ENCODE measurements at regions not wholly inside any gene's neighbourhood (a gene's known extent, or its start where the extent isn't known, plus 50 kb on each side); places are given as distances from the start of the nearest gene placed in this dataset.

GRCh38 chr4:112859456-112860184, 189.8 kb upstream of the ANK2 start:
- no peak overlapping the region for H3K4me3 ChIP-seq (ENCODE audit: low read depth, low read length)
- peaks cover 14% of the 10 kb centered on the region for H3K4me1 ChIP-seq (ENCODE audit: control insufficient read depth, insufficient read depth, low read length, unreplicated experiment)
- no peak overlapping the region for H3K27ac ChIP-seq (ENCODE audit: low read depth, low read length)

DNA sequence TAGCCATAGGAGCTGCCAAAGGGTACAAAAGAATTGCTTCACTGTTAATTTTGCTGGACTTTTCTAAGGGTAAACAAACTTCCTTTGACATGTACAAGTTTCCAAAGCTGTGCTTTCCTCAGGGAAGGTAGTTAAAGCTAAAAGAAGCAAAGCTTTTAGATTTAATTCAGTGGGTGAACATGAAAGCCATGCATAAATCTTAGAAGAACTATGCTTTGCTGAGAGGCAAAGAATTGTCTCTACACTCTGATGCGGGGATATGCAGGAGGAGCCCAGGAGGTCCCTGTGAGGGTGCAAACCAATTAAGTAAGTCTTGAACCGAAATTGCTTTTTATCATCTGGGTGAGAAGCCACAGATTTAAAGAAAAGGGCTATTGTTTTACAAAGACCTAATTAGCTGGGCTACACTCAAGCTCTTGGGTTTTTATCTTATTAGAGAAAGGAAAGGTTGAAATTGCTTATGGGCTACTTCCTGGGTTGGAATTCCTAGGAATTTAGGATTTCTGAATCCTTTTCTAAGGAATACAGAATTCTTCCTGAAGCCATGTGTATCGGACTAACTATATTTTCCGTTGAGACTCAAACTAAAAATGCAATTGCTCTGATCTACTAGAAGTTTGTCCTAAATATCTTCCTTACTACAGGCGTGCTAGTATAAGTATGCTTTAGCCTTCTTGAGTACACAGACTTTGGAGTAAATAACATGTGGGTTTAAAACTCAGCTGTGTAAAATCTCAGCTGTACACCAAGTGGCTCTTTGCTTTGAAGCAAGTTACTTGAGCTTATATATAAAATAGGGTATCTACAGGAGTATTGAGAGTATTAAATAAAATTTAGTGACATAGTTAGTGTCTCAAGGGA, 188.4 kb upstream of the ANK2 start:
- H3K36me3 ChIP-seq (ENCODE audit: insufficient read depth, low read length), result no peaks in the 10 kb centered on the region
- no peaks in the 10 kb centered on the region for H3K27me3 ChIP-seq (ENCODE audit: insufficient read depth, low read length)
- peaks cover 14% of the 10 kb centered on the region for H3K4me1 ChIP-seq (ENCODE audit: control insufficient read depth, insufficient read depth, low read length, unreplicated experiment)
- H2AFZ ChIP-seq (ENCODE audit: low read length, unreplicated experiment), result no peak overlapping the region
- no peak overlapping the region for H3K27ac ChIP-seq (ENCODE audit: low read depth, low read length)
- no peak overlapping the region for H3K4me3 ChIP-seq (ENCODE audit: low read depth, low read length)
- H3K79me2 ChIP-seq (ENCODE audit: control insufficient read depth, insufficient read depth, low read length, unreplicated experiment), result no peaks in the 10 kb centered on the region

More at GRCh38 chr4:112859456-112860184, 189.8 kb upstream of the ANK2 start:
- Histone ChIP-seq H2AFZ (ENCODE audit: low read length, unreplicated experiment) (no peak overlapping the region), H3K27me3 (ENCODE audit: insufficient read depth, low read length) (no peaks in the 10 kb centered on the region), H3K79me2 (ENCODE audit: control insufficient read depth, insufficient read depth, low read length, unreplicated experiment) (no peaks in the 10 kb centered on the region), H3K36me3 (ENCODE audit: insufficient read depth, low read length) (no peaks in the 10 kb centered on the region)

DNA sequence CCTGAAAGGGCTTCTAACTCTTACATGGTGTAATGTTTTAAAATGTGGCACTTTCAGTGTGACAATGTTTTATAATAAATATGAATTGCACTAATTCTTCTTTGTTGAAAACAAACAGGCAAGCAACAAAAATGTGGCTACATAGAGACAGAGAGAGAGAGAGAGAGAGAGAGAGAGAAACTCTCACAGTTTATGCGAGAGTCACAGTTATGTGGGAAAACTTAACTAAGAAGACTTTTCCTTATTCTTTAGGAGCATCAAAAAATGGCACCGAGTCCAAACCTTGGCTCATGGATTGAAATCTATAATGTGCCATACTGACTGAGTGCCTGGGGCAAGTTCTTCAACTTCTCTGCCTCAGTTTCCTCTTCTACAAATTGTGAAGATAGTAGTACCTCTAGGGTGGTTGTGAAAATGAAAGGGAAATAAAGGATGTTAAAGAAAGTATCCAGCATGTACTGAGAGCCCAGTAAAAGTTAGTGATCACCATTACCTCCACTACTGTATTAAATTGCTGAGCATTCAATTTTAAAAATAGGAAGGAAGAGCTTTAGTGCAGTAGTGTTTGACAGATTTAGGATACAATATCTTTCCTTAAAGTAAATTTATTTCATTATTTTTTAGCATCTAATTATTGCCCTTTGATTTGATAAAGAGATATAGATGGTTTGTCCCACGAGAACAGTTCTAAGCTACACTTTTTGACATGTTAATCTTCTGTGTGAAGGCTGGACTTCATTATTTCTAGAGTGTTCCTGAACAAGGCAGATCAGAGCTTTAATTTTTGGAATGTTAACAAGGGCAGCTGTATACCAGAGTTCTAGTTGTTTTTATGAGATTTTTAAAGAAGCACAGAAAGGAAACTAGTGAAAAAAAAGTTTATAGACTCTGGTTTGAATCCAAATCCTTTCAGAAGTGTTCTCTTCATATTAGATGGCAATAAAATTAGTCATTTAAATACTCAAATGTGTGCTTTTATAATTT, 187.5 kb upstream of the ANK2 start:
- H3K79me2 ChIP-seq (ENCODE audit: control insufficient read depth, insufficient read depth, low read length, unreplicated experiment), result no peaks in the 10 kb centered on the region
- no peaks in the 10 kb centered on the region for H3K27me3 ChIP-seq (ENCODE audit: insufficient read depth, low read length)
- no peak overlapping the region for H3K27ac ChIP-seq (ENCODE audit: low read depth, low read length)
- H3K4me3 ChIP-seq (ENCODE audit: low read depth, low read length), result no peak overlapping the region
- peaks cover 10% of the 10 kb centered on the region for H3K4me1 ChIP-seq (ENCODE audit: control insufficient read depth, insufficient read depth, low read length, unreplicated experiment)
- peak overlapping the region; percentile 37 for H2AFZ ChIP-seq (ENCODE audit: low read length, unreplicated experiment)
- no peaks in the 10 kb centered on the region for H3K36me3 ChIP-seq (ENCODE audit: insufficient read depth, low read length)

DNA sequence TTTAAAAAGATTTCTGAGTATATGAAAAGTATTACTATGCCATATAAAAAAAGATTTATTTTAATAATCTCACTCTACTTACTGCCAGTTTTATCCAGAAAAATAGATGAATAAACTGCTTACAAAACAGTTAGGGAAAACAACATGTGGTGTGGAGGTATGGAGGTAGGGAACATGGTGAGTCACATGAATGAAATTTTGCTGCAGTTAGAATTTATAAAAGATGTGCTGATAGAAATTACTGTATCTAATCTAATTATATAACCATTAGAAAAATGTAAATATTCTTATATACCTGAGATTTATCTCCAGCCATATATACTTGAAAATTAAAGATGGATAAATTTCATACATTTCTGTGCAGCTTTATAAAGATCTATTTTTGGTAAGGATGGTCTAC, 184.0 kb upstream of the ANK2 start:
- Histone ChIP-seq H3K36me3 (ENCODE audit: insufficient read depth, low read length) (no peaks in the 10 kb centered on the region), H3K27ac (ENCODE audit: low read depth, low read length) (no peak overlapping the region), H3K27me3 (ENCODE audit: insufficient read depth, low read length) (no peaks in the 10 kb centered on the region), H3K4me1 (ENCODE audit: control insufficient read depth, insufficient read depth, low read length, unreplicated experiment) (no peaks in the 10 kb centered on the region), H3K4me3 (ENCODE audit: low read depth, low read length) (no peak overlapping the region), H3K79me2 (ENCODE audit: control insufficient read depth, insufficient read depth, low read length, unreplicated experiment) (no peaks in the 10 kb centered on the region), H2AFZ (ENCODE audit: low read length, unreplicated experiment) (no peak overlapping the region)

DNA sequence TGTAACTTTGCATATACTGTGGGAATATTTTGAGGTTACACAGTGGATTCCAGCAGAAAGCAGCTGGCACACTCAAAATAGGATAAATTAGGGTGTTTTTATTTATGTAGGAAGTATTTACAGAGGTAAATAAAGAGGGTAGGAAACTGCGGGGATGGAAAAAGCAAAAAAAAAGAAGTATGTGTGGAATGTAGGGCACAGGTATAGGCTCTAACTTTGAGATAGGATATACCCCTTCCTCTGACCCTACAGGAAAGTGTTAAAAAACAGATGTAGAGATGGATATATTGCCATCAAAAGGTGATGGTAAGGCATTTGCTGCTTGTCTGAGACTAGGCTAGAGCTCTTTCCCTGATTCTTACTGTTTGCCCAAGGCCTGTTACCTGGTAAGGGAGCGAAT, 173.1 kb upstream of the ANK2 start:
- Histone ChIP-seq H3K27me3 (ENCODE audit: insufficient read depth, low read length) (no peaks in the 10 kb centered on the region), H3K27ac (ENCODE audit: low read depth, low read length) (no peak overlapping the region), H3K4me3 (ENCODE audit: low read depth, low read length) (no peak overlapping the region), H3K36me3 (ENCODE audit: insufficient read depth, low read length) (no peaks in the 10 kb centered on the region), H2AFZ (ENCODE audit: low read length, unreplicated experiment) (no peak overlapping the region), H3K4me1 (ENCODE audit: control insufficient read depth, insufficient read depth, low read length, unreplicated experiment) (no peaks in the 10 kb centered on the region), H3K79me2 (ENCODE audit: control insufficient read depth, insufficient read depth, low read length, unreplicated experiment) (no peaks in the 10 kb centered on the region)

DNA sequence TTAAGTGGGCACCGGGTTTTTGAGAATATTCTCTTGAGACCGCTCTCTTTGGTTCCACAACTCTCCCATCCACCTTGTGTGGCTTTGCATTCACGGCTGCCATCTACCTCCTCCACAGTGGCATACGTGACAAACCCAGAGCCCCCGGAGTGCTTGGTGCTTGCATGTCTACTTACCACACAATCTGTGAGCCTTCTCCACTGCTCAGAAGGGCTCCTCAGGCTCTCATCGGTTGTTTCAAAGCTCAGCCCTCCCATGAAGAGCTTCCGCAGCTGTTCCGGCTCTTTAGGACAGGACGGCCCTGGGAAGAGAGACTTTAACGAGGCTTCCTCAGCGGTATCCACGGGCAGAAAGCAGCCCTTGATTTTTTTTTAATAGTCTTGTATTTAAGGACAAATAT, 167.6 kb upstream of the ANK2 start:
- Histone ChIP-seq H3K27me3 (ENCODE audit: insufficient read depth, low read length) (no peaks in the 10 kb centered on the region), H3K36me3 (ENCODE audit: insufficient read depth, low read length) (no peaks in the 10 kb centered on the region), H2AFZ (ENCODE audit: low read length, unreplicated experiment) (no peak overlapping the region), H3K79me2 (ENCODE audit: control insufficient read depth, insufficient read depth, low read length, unreplicated experiment) (no peaks in the 10 kb centered on the region), H3K4me1 (ENCODE audit: control insufficient read depth, insufficient read depth, low read length, unreplicated experiment) (no peaks in the 10 kb centered on the region), H3K4me3 (ENCODE audit: low read depth, low read length) (no peak overlapping the region), H3K27ac (ENCODE audit: low read depth, low read length) (no peak overlapping the region)

DNA sequence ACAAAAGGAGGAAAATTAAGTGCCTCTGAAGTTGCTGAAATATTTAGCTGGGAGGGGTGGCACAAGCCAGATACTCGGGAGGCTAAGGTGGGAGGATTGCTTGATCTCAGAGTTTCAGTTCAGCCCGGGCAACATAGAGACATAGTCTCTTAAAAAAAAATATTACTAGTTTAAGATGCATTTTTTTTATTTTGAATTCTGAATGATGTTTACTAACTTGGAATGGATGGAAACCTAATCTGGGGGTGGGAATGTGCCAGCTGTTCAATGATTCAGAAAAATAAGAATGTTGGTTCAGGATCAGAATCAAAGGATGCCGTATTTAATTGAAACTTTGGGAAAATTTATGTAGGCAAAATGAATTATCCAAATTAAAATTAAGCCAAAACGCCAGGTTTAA, 167.2 kb upstream of the ANK2 start:
- Histone ChIP-seq H3K4me1 (ENCODE audit: control insufficient read depth, insufficient read depth, low read length, unreplicated experiment) (no peaks in the 10 kb centered on the region), H2AFZ (ENCODE audit: low read length, unreplicated experiment) (no peak overlapping the region), H3K27ac (ENCODE audit: low read depth, low read length) (no peak overlapping the region), H3K36me3 (ENCODE audit: insufficient read depth, low read length) (no peaks in the 10 kb centered on the region), H3K27me3 (ENCODE audit: insufficient read depth, low read length) (no peaks in the 10 kb centered on the region), H3K4me3 (ENCODE audit: low read depth, low read length) (no peak overlapping the region), H3K79me2 (ENCODE audit: control insufficient read depth, insufficient read depth, low read length, unreplicated experiment) (no peaks in the 10 kb centered on the region)

DNA sequence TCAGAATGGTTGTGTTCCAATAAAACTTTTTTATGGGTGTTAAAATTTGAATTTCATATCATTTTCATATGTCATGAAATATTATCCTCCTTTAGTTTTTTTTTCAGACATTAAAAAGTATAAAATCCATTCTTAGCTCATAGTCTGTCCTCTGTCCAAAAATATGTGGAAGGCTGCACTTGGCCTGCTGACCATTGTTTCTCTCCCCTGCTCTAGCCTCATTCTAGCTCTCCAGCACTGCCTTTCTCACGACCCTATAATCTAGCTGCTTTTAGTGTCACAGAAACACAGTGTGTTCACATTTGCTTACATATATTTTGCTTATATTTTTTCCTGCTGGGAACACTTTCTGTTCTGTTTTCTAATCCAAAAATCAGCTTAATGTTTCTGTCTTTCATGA, 165.0 kb upstream of the ANK2 start:
- no peak overlapping the region for H3K27ac ChIP-seq (ENCODE audit: low read depth, low read length)
- H3K27me3 ChIP-seq (ENCODE audit: insufficient read depth, low read length), result no peaks in the 10 kb centered on the region
- no peaks in the 10 kb centered on the region for H3K36me3 ChIP-seq (ENCODE audit: insufficient read depth, low read length)
- H3K4me1 ChIP-seq (ENCODE audit: control insufficient read depth, insufficient read depth, low read length, unreplicated experiment), result peaks cover 9% of the 10 kb centered on the region
- H3K4me3 ChIP-seq (ENCODE audit: low read depth, low read length), result no peak overlapping the region
- H2AFZ ChIP-seq (ENCODE audit: low read length, unreplicated experiment), result peak overlapping the region; percentile 18
- no peaks in the 10 kb centered on the region for H3K79me2 ChIP-seq (ENCODE audit: control insufficient read depth, insufficient read depth, low read length, unreplicated experiment)

DNA sequence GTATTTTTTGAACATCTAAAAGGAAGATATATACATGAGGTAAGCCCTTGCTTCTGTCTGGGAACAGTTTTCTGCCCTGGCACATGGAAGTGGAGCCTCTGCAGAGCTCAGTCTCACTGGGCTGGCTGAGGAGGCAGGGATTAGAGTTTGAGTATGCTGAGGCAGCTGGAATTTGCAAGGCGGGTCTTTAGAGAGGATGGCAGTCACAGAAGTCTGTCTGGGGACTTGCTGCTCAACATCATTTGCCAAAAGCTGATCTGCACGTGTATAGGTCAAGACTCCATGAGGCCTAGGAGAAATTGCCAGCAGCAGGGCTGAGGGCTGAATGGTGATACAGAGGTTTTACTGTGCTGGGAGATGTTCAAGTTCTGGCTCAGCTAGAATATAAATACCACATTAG, 163.6 kb upstream of the ANK2 start:
- H3K27me3 ChIP-seq (ENCODE audit: insufficient read depth, low read length), result no peaks in the 10 kb centered on the region
- H2AFZ ChIP-seq (ENCODE audit: low read length, unreplicated experiment), result no peak overlapping the region
- peaks cover 9% of the 10 kb centered on the region for H3K4me1 ChIP-seq (ENCODE audit: control insufficient read depth, insufficient read depth, low read length, unreplicated experiment)
- H3K27ac ChIP-seq (ENCODE audit: low read depth, low read length), result no peak overlapping the region
- no peaks in the 10 kb centered on the region for H3K79me2 ChIP-seq (ENCODE audit: control insufficient read depth, insufficient read depth, low read length, unreplicated experiment)
- H3K4me3 ChIP-seq (ENCODE audit: low read depth, low read length), result no peak overlapping the region
- no peaks in the 10 kb centered on the region for H3K36me3 ChIP-seq (ENCODE audit: insufficient read depth, low read length)

- Histone ChIP-seq H2AFZ (ENCODE audit: low read length, unreplicated experiment) (peak overlapping the region; percentile 40), H3K27me3 (ENCODE audit: insufficient read depth, low read length) (no peaks in the 10 kb centered on the region), H3K36me3 (ENCODE audit: insufficient read depth, low read length) (no peaks in the 10 kb centered on the region), H3K79me2 (ENCODE audit: control insufficient read depth, insufficient read depth, low read length, unreplicated experiment) (no peaks in the 10 kb centered on the region), H3K4me3 (ENCODE audit: low read depth, low read length) (no peak overlapping the region), H3K27ac (ENCODE audit: low read depth, low read length) (no peak overlapping the region), H3K4me1 (ENCODE audit: control insufficient read depth, insufficient read depth, low read length, unreplicated experiment) (peaks cover 9% of the 10 kb centered on the region)
Measured at GRCh38 chr4:112888622-112889021, 160.8 kb upstream of the ANK2 start.

Data from ACC112 (cell line).